DND-41 (cell line): ENCODE measurements at regions not wholly inside any gene's neighbourhood (a gene's known extent, or its start where the extent isn't known, plus 50 kb on each side); places are given as distances from the start of the nearest gene placed in this dataset.

Experiments used
- CTCF ChIP-seq: IDR thresholded peaks from 2 replicates; pipeline ENCODE4 v1.5.1; 2012; ENCODE audit warnings: borderline replicate concordance, low read length, moderate library complexity, mild to moderate bottlenecking; ENCODE audit not compliant: poor library complexity, severe bottlenecking; ENCODE audit errors: extremely low read depth
- EZH2 ChIP-seq: IDR thresholded peaks from 3 replicates; pipeline ENCODE4 v1.6.1; 2012; ENCODE audit warnings: borderline replicate concordance, low read depth, mild to moderate bottlenecking, moderate library complexity, low read length, inconsistent platforms; ENCODE audit not compliant: severe bottlenecking

- no peak for TF ChIP-seq CTCF
- no peak for TF ChIP-seq EZH2
Measured at GRCh38 chr11:91927448-91927847, 297.2 kb upstream of the FAT3 start.
